Cardiac fibroblast (primary cell): ENCODE measurements at regions not wholly inside any gene's neighbourhood (a gene's known extent, or its start where the extent isn't known, plus 50 kb on each side); places are given as distances from the start of the nearest gene placed in this dataset.

ENCODE experiments used
- DNase-seq, 2 donors: peaks; one replicate each; pipeline versions ENCODE4 v3.0.0 to v3.0.0-alpha.2; 2010; ENCODE audit warnings: low read depth in 2 of 2
- H3K4me3 ChIP-seq, 2 donors: replicated peaks in 1 of 2; 1 replicate in 1 of 2; 2 replicates in 1 of 2; pipeline ENCODE4 v1.5.1; 2011; ENCODE audit warnings: low read depth in 2 of 2, low read length in 2 of 2, mild to moderate bottlenecking in 2 of 2, moderate library complexity in 1 of 2
- TF ChIP-seq, protein P1 (sequence below): IDR thresholded peaks from one replicate; pipeline ENCODE4 v1.5.1; 2011; ENCODE audit warnings: low read depth, mild to moderate bottlenecking, low read length, inconsistent platforms

DNA sequence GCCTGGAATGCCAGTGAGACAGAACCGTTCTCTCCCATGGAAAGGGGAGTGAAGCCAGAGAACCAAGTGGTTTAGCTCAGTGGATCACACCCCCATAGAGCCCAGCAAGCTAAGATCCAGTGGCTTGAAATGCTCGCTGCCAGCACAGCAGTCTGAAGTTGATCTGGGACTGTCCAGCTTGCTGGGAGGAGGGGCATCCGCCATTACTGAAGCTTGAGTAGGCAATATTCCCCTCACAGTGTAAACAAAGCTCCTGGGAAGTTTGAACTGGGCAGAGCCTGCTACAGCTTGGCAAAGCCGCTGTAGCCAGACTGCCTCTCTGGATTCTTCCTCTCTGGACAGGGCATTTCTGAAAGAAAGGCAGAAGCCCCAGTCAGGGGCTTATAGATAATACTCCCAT is 374.3 kb upstream of the DCN start:
- TF ChIP-seq, protein P1, sequence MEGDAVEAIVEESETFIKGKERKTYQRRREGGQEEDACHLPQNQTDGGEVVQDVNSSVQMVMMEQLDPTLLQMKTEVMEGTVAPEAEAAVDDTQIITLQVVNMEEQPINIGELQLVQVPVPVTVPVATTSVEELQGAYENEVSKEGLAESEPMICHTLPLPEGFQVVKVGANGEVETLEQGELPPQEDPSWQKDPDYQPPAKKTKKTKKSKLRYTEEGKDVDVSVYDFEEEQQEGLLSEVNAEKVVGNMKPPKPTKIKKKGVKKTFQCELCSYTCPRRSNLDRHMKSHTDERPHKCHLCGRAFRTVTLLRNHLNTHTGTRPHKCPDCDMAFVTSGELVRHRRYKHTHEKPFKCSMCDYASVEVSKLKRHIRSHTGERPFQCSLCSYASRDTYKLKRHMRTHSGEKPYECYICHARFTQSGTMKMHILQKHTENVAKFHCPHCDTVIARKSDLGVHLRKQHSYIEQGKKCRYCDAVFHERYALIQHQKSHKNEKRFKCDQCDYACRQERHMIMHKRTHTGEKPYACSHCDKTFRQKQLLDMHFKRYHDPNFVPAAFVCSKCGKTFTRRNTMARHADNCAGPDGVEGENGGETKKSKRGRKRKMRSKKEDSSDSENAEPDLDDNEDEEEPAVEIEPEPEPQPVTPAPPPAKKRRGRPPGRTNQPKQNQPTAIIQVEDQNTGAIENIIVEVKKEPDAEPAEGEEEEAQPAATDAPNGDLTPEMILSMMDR: no peak
- H3K4me3 ChIP-seq: no peak overlapping the region
- no peak for DNase-seq

DNA sequence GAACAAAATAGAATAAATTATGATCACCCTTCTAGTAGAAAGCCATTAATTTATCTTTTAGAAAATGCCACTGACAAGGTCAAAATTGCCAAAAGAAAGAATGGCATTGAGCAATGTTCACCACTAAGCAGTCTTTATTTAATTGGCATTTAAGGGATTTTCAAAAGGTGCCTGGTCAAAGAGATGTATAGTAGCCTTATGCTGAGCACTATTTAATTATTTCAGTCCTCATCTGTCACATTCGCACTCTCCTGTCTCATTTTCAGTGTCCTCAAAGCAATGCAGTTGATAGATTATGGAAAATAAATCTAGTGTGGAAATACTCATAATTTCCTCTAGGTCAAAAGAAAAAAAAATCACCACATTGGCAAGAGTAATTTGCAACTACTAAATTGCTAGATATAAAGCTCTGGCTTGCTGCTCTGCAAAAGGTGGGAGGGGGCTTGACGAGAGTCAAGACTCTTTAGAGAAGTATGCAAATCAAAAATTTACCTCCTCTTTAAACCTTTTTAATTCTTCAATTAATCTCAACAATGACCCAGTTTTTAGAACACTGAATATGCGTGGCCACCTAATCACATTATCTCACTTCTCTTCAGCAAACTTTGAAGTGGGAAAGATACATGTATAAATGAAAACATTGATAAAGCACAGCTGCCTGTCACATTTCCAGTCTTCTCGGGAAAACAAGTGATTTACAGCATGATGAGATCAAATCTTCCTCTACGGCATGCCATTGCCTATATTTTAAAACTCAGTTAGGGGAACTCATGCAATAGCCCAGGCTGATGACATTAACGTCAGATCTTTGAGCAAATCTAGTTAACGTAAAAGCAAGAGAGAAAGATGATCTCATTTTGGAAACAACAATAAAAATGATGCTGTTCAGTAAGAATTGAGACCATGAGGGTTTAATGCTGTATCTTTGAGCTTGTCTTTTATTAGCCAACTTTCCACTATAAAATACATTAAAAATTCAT is 373.1 kb upstream of the DCN start:
- H3K4me3 ChIP-seq: no peak overlapping the region
- no peak for DNase-seq
- TF ChIP-seq, protein P1: no peak

DNA sequence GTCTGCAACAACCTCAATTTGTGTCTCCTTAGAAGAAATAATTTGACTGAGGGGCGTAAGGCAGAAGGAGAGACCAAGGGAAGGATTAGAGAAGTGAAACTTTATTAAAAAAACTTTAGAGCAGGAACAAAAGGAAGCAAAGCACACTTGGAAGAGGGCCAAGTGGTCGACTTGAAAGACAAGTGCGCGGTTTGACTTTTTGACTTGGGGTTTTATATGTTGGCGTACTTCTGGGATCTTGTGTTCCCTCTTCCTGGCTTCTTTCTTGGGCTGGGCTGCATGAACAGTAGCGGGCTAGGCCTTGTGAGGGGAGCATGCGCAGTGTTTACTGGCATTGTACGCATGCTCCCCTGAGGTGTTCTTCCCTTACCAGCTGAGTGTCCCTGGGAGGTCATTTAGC is 369.3 kb upstream of the DCN start:
- TF ChIP-seq, protein P1: no peak
- H3K4me3 ChIP-seq: no peak overlapping the region
- DNase-seq: no peak

DNA sequence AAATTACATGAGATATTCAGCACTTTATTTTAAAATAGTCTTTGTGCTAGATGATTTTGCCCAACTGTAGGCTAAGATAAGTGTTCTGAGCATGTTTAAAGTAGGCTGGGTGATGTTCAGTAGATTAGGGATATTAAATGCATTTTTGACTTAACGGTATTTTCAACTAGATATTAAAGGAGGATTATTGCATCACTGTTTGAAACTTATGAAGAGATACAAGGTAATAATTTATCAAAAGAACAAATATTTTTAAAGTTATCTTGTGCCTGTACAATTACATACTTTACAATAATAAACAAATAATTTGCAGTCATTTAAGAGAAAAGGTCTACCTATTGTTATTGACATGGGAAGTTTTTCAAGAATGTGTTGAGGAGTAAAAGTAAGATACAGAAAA is 368.6 kb upstream of the DCN start:
- TF ChIP-seq, protein P1: no peak
- DNase-seq: no peak
- no peak overlapping the region for H3K4me3 ChIP-seq

DNA sequence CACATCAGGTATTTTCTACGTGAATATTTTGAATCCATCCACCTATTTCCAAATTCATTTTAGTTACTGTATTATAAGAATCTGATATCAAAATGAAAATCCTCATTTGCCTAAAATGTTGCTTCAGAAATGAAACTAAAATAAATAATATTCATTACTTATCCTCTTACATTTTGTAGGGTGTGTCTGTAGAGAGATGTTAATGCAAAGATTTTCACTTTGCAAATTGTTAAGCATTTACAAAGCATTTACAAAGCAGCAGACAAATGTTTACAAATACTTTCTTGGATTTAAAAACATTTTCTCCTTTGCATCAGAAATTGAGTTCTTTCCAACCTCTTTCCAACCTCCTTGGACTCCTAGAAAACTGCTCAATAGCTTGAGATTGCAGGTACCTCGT is 360.0 kb upstream of the DCN start:
- no peak for DNase-seq

DNA sequence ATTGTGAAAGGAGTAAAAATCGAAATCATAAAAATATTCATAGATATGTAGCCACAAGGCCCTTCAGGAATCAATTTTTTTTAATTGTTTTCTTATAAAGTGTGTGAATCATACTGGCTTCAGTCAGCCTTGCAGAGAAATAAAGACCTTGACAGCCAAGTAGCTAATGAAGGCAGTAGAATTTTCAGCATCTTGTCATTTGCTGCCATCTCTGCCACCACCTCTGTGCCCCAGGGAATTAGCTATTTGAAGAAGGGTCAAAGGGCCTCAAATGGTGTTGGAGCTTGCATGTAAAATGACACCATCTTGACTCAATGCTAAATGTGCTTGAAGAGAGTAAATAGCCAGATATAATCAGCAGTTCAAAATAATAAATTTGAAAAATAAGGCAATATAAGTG is 359.4 kb upstream of the DCN start:
- DNase-seq: no peak
- TF ChIP-seq, protein P1: no peak
- H3K4me3 ChIP-seq: no peak overlapping the region

More for the DNA sequence above, 360.0 kb upstream of the DCN start:
- TF ChIP-seq, protein P1: no peak
- H3K4me3 ChIP-seq: no peak overlapping the region
